HepG2 (cell line): ENCODE measurements at regions not wholly inside any gene's neighbourhood (a gene's known extent, or its start where the extent isn't known, plus 50 kb on each side); places are given as distances from the start of the nearest gene placed in this dataset.
A peak's percentile ranks its signal among the peaks of the same experiment; 100 is the strongest.

Source experiments
- ATAC-seq: fragments of 200-7000 bp; cut with Tn5 transposase; 3 replicates; pipeline ENCODE4 v1.9.1; 2020; ENCODE audit warnings: mild to moderate bottlenecking, moderate library complexity
- BruUV-seq: library from RNA; stranded (reverse); fragments of 400-500 nt; replicated peaks from 2 replicates; lab custom pipeline; 2021; lab: Mats Ljungman, UMichigan
- CTCF ChIA-PET: fragments of 300-600 bp; formaldehyde crosslinking; extraction: SDS; loops from one replicate; lab custom pipeline; 2021; ENCODE audit warnings: low total read pairs, inconsistent platforms, low intra/inter-chr PET ratio; lab: Yijun Ruan, JAX
- POLR2A ChIA-PET: fragments of 350-600 bp; sonication (Branson Sonifier 250); formaldehyde crosslinking; loops from one replicate; lab custom pipeline; 2020; ENCODE audit warnings: antibody characterized with exemption, inconsistent platforms; lab: Yijun Ruan, JAX
- DNase-seq: peaks from one replicate; pipeline ENCODE4 v3.0.0-alpha.2; 2015; ENCODE audit warnings: low spot score
- FAIRE-seq: peaks from 3 replicates; lab custom pipeline; 2011; peaks lifted over from hg19 to GRCh38; lab: Jason Lieb, UNC
- H2AFZ ChIP-seq: one replicate; pipeline ENCODE4 v1.6.1; 2011; ENCODE audit warnings: low read length, inconsistent platforms
- H3K27ac ChIP-seq: fragments of 300-600 bp; 3 replicates; pipeline ENCODE4 v1.8.0; 2011; ENCODE audit warnings: mixed run types, mild to moderate bottlenecking, mixed read lengths, low read length, inconsistent platforms; ENCODE audit not compliant: insufficient read depth; ENCODE audit errors: extremely low read length
- H3K27me3 ChIP-seq, 2 experiments: fragments of 200-600 bp in 1 of 2; 2 replicates in 1 of 2; 3 replicates in 1 of 2; pipeline versions ENCODE4 v1.6.0 to v1.8.0; 2011; ENCODE audit warnings: low read length in 2 of 2, mild to moderate bottlenecking in 2 of 2, moderate library complexity in 2 of 2, inconsistent platforms in 1 of 2; ENCODE audit not compliant: insufficient read depth in 2 of 2, control insufficient read depth in 1 of 2
- H3K36me3 ChIP-seq, 2 experiments: fragments of 200-600 bp in 1 of 2; replicated peaks in 1 of 2; 2 replicates in 1 of 2; 3 replicates in 1 of 2; pipeline versions ENCODE4 v1.5.1 to v1.8.0; 2011; ENCODE audit warnings: low read length in 2 of 2, inconsistent platforms in 1 of 2; ENCODE audit not compliant: insufficient read depth in 2 of 2, control insufficient read depth in 1 of 2
- H3K4me1 ChIP-seq: 2 replicates; pipeline ENCODE4 v1.5.1; 2012; ENCODE audit warnings: low read length, inconsistent platforms; ENCODE audit not compliant: insufficient read depth
- H3K4me2 ChIP-seq: 2 replicates; pipeline ENCODE4 v1.6.0; 2011; ENCODE audit warnings: low read depth, low read length, inconsistent platforms
- H3K4me3 ChIP-seq, 3 experiments: fragments of 200-600 bp in 1 of 3; sonication (generic), shearing (Covaris generic) in 1 of 3; replicated peaks in 1 of 3; 2 replicates each; pipeline ENCODE4 v1.5.1; 2011 to 2016; ENCODE audit warnings: low read length in 3 of 3, inconsistent platforms in 2 of 3, low read depth in 2 of 3, mild to moderate bottlenecking in 2 of 3, control low read depth in 1 of 3, mixed read lengths in 1 of 3; ENCODE audit not compliant: insufficient read depth in 1 of 3
- H3K79me2 ChIP-seq: one replicate; pipeline ENCODE4 v1.6.1; 2011; ENCODE audit warnings: low read length, inconsistent platforms; ENCODE audit not compliant: insufficient read depth
- H3K9ac ChIP-seq: 2 replicates; pipeline ENCODE4 v1.6.0; 2011; ENCODE audit warnings: mild to moderate bottlenecking, low read depth, low read length, inconsistent platforms; ENCODE audit not compliant: insufficient read depth
- H3K9me3 ChIP-seq: 2 replicates; pipeline ENCODE4 v1.5.1; 2012; ENCODE audit warnings: mild to moderate bottlenecking, low read length
- H4K20me1 ChIP-seq: 2 replicates; pipeline ENCODE4 v1.6.0; 2011; ENCODE audit warnings: inconsistent platforms, mild to moderate bottlenecking, low read length, moderate library complexity; ENCODE audit not compliant: insufficient read depth
- CENPX ChIP-seq: sonication (generic); formaldehyde crosslinking; IDR thresholded peaks from 2 replicates; pipeline ENCODE4 v1.9.0; 2021; ENCODE audit warnings: mild to moderate bottlenecking, missing genetic modification reagents, moderate library complexity
- GATA4 ChIP-seq: sonication (generic); IDR thresholded peaks from 2 replicates; pipeline ENCODE4 v1.6.1; 2016; ENCODE audit warnings: antibody characterized with exemption, low read depth, borderline replicate concordance
- JUNB ChIP-seq: sonication (generic); formaldehyde crosslinking; IDR thresholded peaks from 2 replicates; pipeline ENCODE4 v1.8.0; 2022; ENCODE audit warnings: missing genetic modification reagents, mild to moderate bottlenecking, borderline replicate concordance
- KDM4B ChIP-seq: sonication (generic); formaldehyde crosslinking; IDR thresholded peaks from 2 replicates; pipeline ENCODE4 v1.4.0; 2020; ENCODE audit warnings: missing genetic modification reagents
- MAFF ChIP-seq: IDR thresholded peaks from 2 replicates; pipeline ENCODE4 v1.6.1; 2011; ENCODE audit warnings: low read depth, low read length, improper control_type of control experiment
- MAFK ChIP-seq, 2 experiments: IDR thresholded peaks in 1 of 2; conservative IDR thresholded peaks in 1 of 2; 2 replicates each; pipeline ENCODE4 v1.6.1; 2011; ENCODE audit warnings: improper control_type of control experiment in 2 of 2, low read length in 2 of 2
- MYC ChIP-seq: sonication (generic); formaldehyde crosslinking; IDR thresholded peaks from 2 replicates; pipeline ENCODE4 v1.9.0; 2021; ENCODE audit warnings: missing genetic modification reagents, borderline replicate concordance
- MZF1 ChIP-seq: sonication (generic); formaldehyde crosslinking; IDR thresholded peaks from 2 replicates; pipeline ENCODE4 v1.8.1; 2023; ENCODE audit warnings: mild to moderate bottlenecking, missing genetic modification reagents, borderline replicate concordance
- PLRG1 ChIP-seq: fragments of 450-650 bp; conservative IDR thresholded peaks from 2 replicates; pipeline ENCODE4 v1.6.1; 2016
- ZMAT3 ChIP-seq: sonication (generic); formaldehyde crosslinking; conservative IDR thresholded peaks from 2 replicates; pipeline ENCODE4 v1.7.0; 2021; ENCODE audit warnings: missing genetic modification reagents
- ZNF354B ChIP-seq: sonication (generic); formaldehyde crosslinking; IDR thresholded peaks from 2 replicates; pipeline ENCODE4 v1.8.0; 2022; ENCODE audit warnings: mild to moderate bottlenecking, missing genetic modification reagents
- ZNF576 ChIP-seq: sonication (generic); formaldehyde crosslinking; IDR thresholded peaks from 2 replicates; pipeline ENCODE4 v1.4.0; 2020; ENCODE audit warnings: mild to moderate bottlenecking, missing genetic modification reagents
- ZNF616 ChIP-seq: sonication (generic); formaldehyde crosslinking; IDR thresholded peaks from 2 replicates; pipeline ENCODE4 v1.5.0; 2020; ENCODE audit warnings: low read depth, mild to moderate bottlenecking, missing genetic modification reagents
- WGBS: methylation state at CpG from one replicate; pipeline ENCODE4 v1.1.6; 2017; ENCODE audit warnings: low lambda C conversion rate; 5-methylcytosine and 5-hydroxymethylcytosine counted together
- in situ Hi-C: cut with HindIII; loops from 2 replicates; pipeline ENCODE4 v1.10.0; 2017; ENCODE audit warnings: low pct_unique_long_range_greater_than_20kb; ENCODE audit not compliant: extremely low pct_ligation_motif_present
- intact Hi-C: fragments of 100-400 bp; cut with micrococcal nuclease; formaldehyde crosslinking; loops from one replicate; pipeline ENCODE4 v1.10.0; 2022; ENCODE audit not compliant: unreplicated experiment

- Histone ChIP-seq H4K20me1 (no peaks in the 10 kb centered on the region), H3K36me3 (no peaks in the 10 kb centered on the region), H3K4me3 (no peak overlapping the region), H3K9ac (no peak overlapping the region), H3K79me2 (no peaks in the 10 kb centered on the region), H3K27me3 (no peaks in the 10 kb centered on the region), H3K9me3 (no peaks in the 10 kb centered on the region), H2AFZ (no peak overlapping the region), H3K4me1 (no peaks in the 10 kb centered on the region), H3K27ac (no peak overlapping the region), H3K4me2 (no peak overlapping the region)
- intact Hi-C loops = no loop called here
- no peak for TF ChIP-seq ZMAT3 (CRISPR knock-in tag)
- no peak for TF ChIP-seq CENPX
- TF ChIP-seq ZNF576 = no peak
- peak; percentile 98 for TF ChIP-seq MAFF
- TF ChIP-seq JUNB (CRISPR knock-in tag) = no peak
- TF ChIP-seq ZNF354B (CRISPR knock-in tag) = no peak
- TF ChIP-seq MAFK (conservative IDR thresholded peaks at IDR 0.05 in 1 of 2, IDR thresholded peaks at IDR 0.05 in 1 of 2; ENCODE audit: low read length in 2 of 2) = peak; percentile 96 to 99
- TF ChIP-seq MYC (CRISPR knock-in tag) = no peak
- POLR2A ChIA-PET = no interaction called here
- ATAC-seq (no peak), FAIRE-seq (no peak), DNase-seq (no peak)
- 10% methylated on average over 3 of the region's 3 CpGs for WGBS
- in situ Hi-C loops = no loop called here
- no TSS peak for BruUV-seq
- CTCF ChIA-PET = no interaction called here
Observed at GRCh38 chr1:215489771-215490565, 77.1 kb upstream of the KCTD3 start.

GRCh38 chr1:215497528-215497927 is 69.6 kb upstream of the KCTD3 start:
- intact Hi-C loops (no loop called here), in situ Hi-C loops (no loop called here)
- WGBS = 13% methylated on average over 7 of the region's 7 CpGs
- no peak for FAIRE-seq
- Histone ChIP-seq H3K9me3 (no peaks in the 10 kb centered on the region), H3K27me3 (no peaks in the 10 kb centered on the region), H3K4me3 (no peak overlapping the region), H3K9ac (no peak overlapping the region), H3K27ac (no peak overlapping the region), H3K36me3 (no peaks in the 10 kb centered on the region), H4K20me1 (no peaks in the 10 kb centered on the region), H3K4me1 (no peaks in the 10 kb centered on the region), H2AFZ (no peak overlapping the region), H3K79me2 (no peaks in the 10 kb centered on the region), H3K4me2 (no peak overlapping the region)
- ChIA-PET CTCF (no interaction called here), POLR2A (no interaction called here)
- ATAC-seq = no peak
- BruUV-seq = no TSS peak
- DNase-seq = no peak
- TF ChIP-seq MZF1 (CRISPR knock-in tag) (no peak), ZNF616 (CRISPR knock-in tag) (no peak), PLRG1 (no peak), KDM4B (CRISPR knock-in tag) (no peak), MAFF (no peak), GATA4 (no peak)
